IMR-90 (cell line): ENCODE measurements at regions not wholly inside any gene's neighbourhood (a gene's known extent, or its start where the extent isn't known, plus 50 kb on each side); places are given as distances from the start of the nearest gene placed in this dataset.

Experiments
- ATAC-seq: fragments of 200-7000 bp; cut with Tn5 transposase; 2 replicates; pipeline ENCODE4 v1.9.1; 2020; ENCODE audit warnings: low read depth, mild to moderate bottlenecking, moderate library complexity
- BruUV-seq: library from RNA; stranded (reverse); fragments of 400-500 nt; replicated peaks from 2 replicates; lab custom pipeline; 2021; lab: Mats Ljungman, UMichigan
- CTCF ChIA-PET: fragments of 300-600 bp; formaldehyde crosslinking; extraction: SDS; loops from one replicate; lab custom pipeline; 2021; ENCODE audit warnings: antibody characterized with exemption; lab: Yijun Ruan, JAX
- POLR2A ChIA-PET: fragments of 300-600 bp; sonication (Branson Sonifier 250); formaldehyde crosslinking; loops from one replicate; lab custom pipeline; 2022; ENCODE audit warnings: antibody characterized with exemption; ENCODE audit not compliant: unreplicated experiment; lab: Charles Lee
- DNase-seq: peaks from one replicate; pipeline ENCODE4 v3.0.0; 2013
- H2AFZ ChIP-seq: replicated peaks from 2 replicates; pipeline ENCODE3; 2013; ENCODE audit warnings: low read length, mild to moderate bottlenecking; ENCODE audit not compliant: poor library complexity
- H2AK5ac ChIP-seq: 2 replicates; pipeline ENCODE4 v1.6.1; 2013; ENCODE audit warnings: low read depth, low read length, inconsistent platforms
- H2AK9ac ChIP-seq: replicated peaks from 2 replicates; pipeline ENCODE3; 2013; ENCODE audit warnings: mild to moderate bottlenecking, low read depth, low read length, moderate library complexity; ENCODE audit not compliant: poor library complexity
- H2BK120ac ChIP-seq: 2 replicates; pipeline ENCODE4 v1.6.1; 2013; ENCODE audit warnings: low read depth, low read length, inconsistent platforms
- H2BK15ac ChIP-seq: 3 replicates; pipeline ENCODE4 v1.6.1; 2013; ENCODE audit warnings: low read depth, low read length, inconsistent platforms
- H2BK20ac ChIP-seq: 2 replicates; pipeline ENCODE4 v1.6.1; 2013; ENCODE audit warnings: low read depth, mild to moderate bottlenecking, inconsistent platforms, low read length, moderate library complexity
- H2BK5ac ChIP-seq: 2 replicates; pipeline ENCODE4 v1.6.1; 2013; ENCODE audit warnings: mild to moderate bottlenecking, low read depth, low read length, inconsistent platforms; ENCODE audit not compliant: poor library complexity, severe bottlenecking
- H3K14ac ChIP-seq: replicated peaks from 2 replicates; pipeline ENCODE4 v1.6.1; 2013; ENCODE audit warnings: low read depth, low read length, inconsistent platforms
- H3K18ac ChIP-seq: 2 replicates; pipeline ENCODE4 v1.6.1; 2013; ENCODE audit warnings: low read depth, low read length, control low read depth
- H3K23ac ChIP-seq: 2 replicates; pipeline ENCODE4 v1.6.1; 2013; ENCODE audit warnings: low read depth, low read length, inconsistent platforms
- H3K27ac ChIP-seq: 2 replicates; pipeline ENCODE4 v1.5.1; 2013; ENCODE audit warnings: mild to moderate bottlenecking, control low read depth, low read length; ENCODE audit not compliant: insufficient read depth
- H3K27me3 ChIP-seq: 2 replicates; pipeline ENCODE4 v1.6.1; 2013; ENCODE audit warnings: low read length; ENCODE audit not compliant: control insufficient read depth, insufficient read depth
- H3K36me3 ChIP-seq: 2 replicates; pipeline ENCODE4 v1.6.1; 2013; ENCODE audit warnings: low read length, mixed read lengths; ENCODE audit not compliant: control insufficient read depth, insufficient read depth
- H3K4ac ChIP-seq: 2 replicates; pipeline ENCODE4 v1.6.1; 2013; ENCODE audit warnings: low read depth, low read length, inconsistent platforms
- H3K4me1 ChIP-seq: 2 replicates; pipeline ENCODE4 v1.6.1; 2013; ENCODE audit warnings: low read length, mixed read lengths; ENCODE audit not compliant: control insufficient read depth, insufficient read depth
- H3K4me2 ChIP-seq: 2 replicates; pipeline ENCODE4 v1.6.1; 2013; ENCODE audit warnings: low read depth, mild to moderate bottlenecking, control low read depth, low read length, moderate library complexity
- H3K4me3 ChIP-seq: 2 replicates; pipeline ENCODE4 v1.5.1; 2013; ENCODE audit warnings: low read depth, mild to moderate bottlenecking, control low read depth, low read length, moderate library complexity; ENCODE audit not compliant: insufficient read depth
- H3K56ac ChIP-seq: 2 replicates; pipeline ENCODE4 v1.6.1; 2013; ENCODE audit warnings: low read length, inconsistent platforms; ENCODE audit not compliant: insufficient read depth; ENCODE audit errors: extremely low read depth
- H3K79me1 ChIP-seq, 2 experiments: 2 replicates each; pipeline ENCODE4 v1.6.1; 2013; ENCODE audit warnings: low read length in 2 of 2, inconsistent platforms in 1 of 2, low read depth in 1 of 2
- H3K9ac ChIP-seq: 2 replicates; pipeline ENCODE4 v1.6.1; 2013; ENCODE audit warnings: low read depth, low read length, control low read depth
- H3K9me1 ChIP-seq: 2 replicates; pipeline ENCODE4 v1.6.1; 2013; ENCODE audit warnings: low read length, inconsistent platforms; ENCODE audit not compliant: insufficient read depth
- H3K9me3 ChIP-seq: 2 replicates; pipeline ENCODE4 v1.6.1; 2013; ENCODE audit warnings: low read length; ENCODE audit not compliant: control insufficient read depth, insufficient read depth
- H4K20me1 ChIP-seq: 2 replicates; pipeline ENCODE4 v1.6.1; 2013; ENCODE audit warnings: low read length, inconsistent platforms; ENCODE audit not compliant: insufficient read depth
- H4K5ac ChIP-seq: 2 replicates; pipeline ENCODE4 v1.6.1; 2013; ENCODE audit warnings: mild to moderate bottlenecking, low read depth, low read length, control low read depth
- H4K8ac ChIP-seq, 2 experiments: 2 replicates each; pipeline ENCODE4 v1.6.1; 2013; ENCODE audit warnings: low read depth in 2 of 2, low read length in 2 of 2, control low read depth in 1 of 2, inconsistent platforms in 1 of 2
- H4K91ac ChIP-seq: 2 replicates; pipeline ENCODE4 v1.6.1; 2013; ENCODE audit warnings: low read depth, low read length, inconsistent platforms; ENCODE audit not compliant: insufficient read depth
- CTCF ChIP-seq: conservative IDR thresholded peaks from 2 replicates; pipeline ENCODE4 v1.5.1; 2012; ENCODE audit warnings: mild to moderate bottlenecking, low read depth, low read length, improper control_type of control experiment
- ELK1 ChIP-seq: fragments of 150-350 bp; IDR thresholded peaks from 2 replicates; pipeline ENCODE4 v1.6.1; 2016; ENCODE audit warnings: low read depth, mild to moderate bottlenecking, low read length, moderate library complexity, borderline replicate concordance
- FOS ChIP-seq: fragments of 150-350 bp; IDR thresholded peaks from 2 replicates; pipeline ENCODE4 v1.6.1; 2016; ENCODE audit warnings: low read depth, low read length
- MAFK ChIP-seq: IDR thresholded peaks from 2 replicates; pipeline ENCODE4 v1.6.1; 2012; ENCODE audit warnings: low read depth, low read length, improper control_type of control experiment
- MAZ ChIP-seq: IDR thresholded peaks from 2 replicates; pipeline ENCODE4 v1.6.1; 2012; ENCODE audit warnings: low read depth, mild to moderate bottlenecking, low read length, improper control_type of control experiment, moderate library complexity, borderline replicate concordance
- NFE2L2 ChIP-seq: fragments of 150-350 bp; IDR thresholded peaks from 2 replicates; pipeline ENCODE4 v1.6.1; 2016; ENCODE audit warnings: low read depth, mild to moderate bottlenecking, low read length
- RAD21 ChIP-seq: IDR thresholded peaks from 2 replicates; pipeline ENCODE4 v1.6.1; 2012; ENCODE audit warnings: low read length, improper control_type of control experiment
- RCOR1 ChIP-seq: IDR thresholded peaks from 2 replicates; pipeline ENCODE4 v1.6.1; 2012; ENCODE audit warnings: mild to moderate bottlenecking, low read length, improper control_type of control experiment; ENCODE audit not compliant: insufficient replicate concordance
- RFX5 ChIP-seq: IDR thresholded peaks from 2 replicates; pipeline ENCODE4 v1.8.0; 2012; ENCODE audit warnings: low read depth, mild to moderate bottlenecking, low read length, moderate library complexity
- SMC3 ChIP-seq: fragments of 150-350 bp; IDR thresholded peaks from 2 replicates; pipeline ENCODE4 v1.6.1; 2016; ENCODE audit warnings: low read depth, mild to moderate bottlenecking, antibody characterized with exemption, low read length, moderate library complexity
- WGBS, 2 experiments: methylation state at CpG; one replicate each; pipeline versions ENCODE4 v1.1.5 to v1.1.7; 2013; ENCODE audit warnings: missing lambda C conversion rate in 2 of 2; ENCODE audit not compliant: insufficient read length in 1 of 2; ENCODE audit errors: extremely low coverage in 2 of 2; 5-methylcytosine and 5-hydroxymethylcytosine counted together
- dilution Hi-C: fragments of 300-500 bp; cut with HindIII; formaldehyde crosslinking; loops from one replicate; pipeline ENCODE4 v1.14.3; 2018; ENCODE audit warnings: low sequenced_read_pairs; ENCODE audit not compliant: unreplicated experiment
- in situ Hi-C: fragments of 300-500 bp; cut with MboI; formaldehyde crosslinking; loops from 3 replicates; pipeline ENCODE4 v1.14.3; 2019; ENCODE audit warnings: low sequenced_read_pairs, inconsistent platforms, mixed read lengths
- intact Hi-C: fragments of 100-400 bp; cut with micrococcal nuclease; formaldehyde crosslinking; loops from 2 replicates; pipeline ENCODE4 v1.10.0; 2022

- Histone ChIP-seq H2BK15ac (no peak overlapping the region), H3K79me1 (no peaks in the 10 kb centered on the region), H2BK120ac (no peak overlapping the region), H3K9me1 (no peaks in the 10 kb centered on the region), H3K4me2 (no peak overlapping the region), H2AFZ (no peak overlapping the region), H4K91ac (no peak overlapping the region), H3K4me1 (no peaks in the 10 kb centered on the region), H3K9me3 (no peaks in the 10 kb centered on the region), H2BK5ac (no peak overlapping the region), H4K5ac (no peak overlapping the region), H3K4ac (no peak overlapping the region), H4K20me1 (no peaks in the 10 kb centered on the region), H2AK5ac (no peak overlapping the region), H4K8ac (no peak overlapping the region), H3K14ac (no peak overlapping the region), H3K27me3 (no peaks in the 10 kb centered on the region), H2AK9ac (no peak overlapping the region), H3K56ac (no peak overlapping the region), H3K4me3 (no peak overlapping the region), H3K18ac (no peak overlapping the region), H3K27ac (no peak overlapping the region), H3K23ac (no peak overlapping the region), H2BK20ac (no peak overlapping the region), H3K36me3 (no peaks in the 10 kb centered on the region), H3K9ac (no peak overlapping the region)
- BruUV-seq: no TSS peak
- in situ Hi-C loops: no loop called here
- TF ChIP-seq NFE2L2 (no peak), MAFK (no peak), ELK1 (no peak), RCOR1 (no peak), SMC3 (no peak), MAZ (no peak), CTCF (no peak), RFX5 (no peak), FOS (no peak), RAD21 (no peak)
- DNase-seq (no peak), ATAC-seq (no peak)
- POLR2A ChIA-PET: no interaction called here
- WGBS, 2 experiments: no CpG with 5 or more reads among the region's 5 CpGs
- CTCF ChIA-PET: no interaction called here
- dilution Hi-C loops: no loop called here
- intact Hi-C loops: no loop called here
These were observed 140.8 kb downstream of the HAPSTR1 start for GRCh38 chr16:9232102-9232770.
